GM23338 (cell line): ENCODE measurements at regions not wholly inside any gene's neighbourhood (a gene's known extent, or its start where the extent isn't known, plus 50 kb on each side); places are given as distances from the start of the nearest gene placed in this dataset.

Experiments
- CREB1 ChIP-seq: fragments of 250-450 bp; sonication (Bioruptor Pico); IDR thresholded peaks from 2 replicates; pipeline ENCODE4 v1.5.0; 2020; ENCODE audit warnings: low read depth, mild to moderate bottlenecking, moderate library complexity
- EZH2 ChIP-seq: fragments of 200-600 bp; sonication (generic); IDR thresholded peaks from one replicate; pipeline ENCODE4 v1.8.0; 2017; ENCODE audit warnings: antibody characterized with exemption, mild to moderate bottlenecking, low read depth; ENCODE audit not compliant: unreplicated experiment
- EZH2phosphoT487 ChIP-seq: fragments of 200-600 bp; sonication (generic); IDR thresholded peaks from one replicate; pipeline ENCODE4 v1.8.1; 2018; ENCODE audit warnings: antibody characterized with exemption; ENCODE audit not compliant: unreplicated experiment
- JUNB ChIP-seq: IDR thresholded peaks from one replicate; pipeline ENCODE4 v1.6.1; 2016; ENCODE audit warnings: antibody characterized with exemption; ENCODE audit not compliant: unreplicated experiment
- POLR2AphosphoS5 ChIP-seq: IDR thresholded peaks from 2 replicates; pipeline ENCODE4 v1.6.1; 2016; ENCODE audit warnings: antibody characterized with exemption, low read depth
- STAT1 ChIP-seq: IDR thresholded peaks from one replicate; pipeline ENCODE4 v1.6.1; 2016; ENCODE audit warnings: antibody characterized with exemption; ENCODE audit not compliant: unreplicated experiment
- ZNF331 ChIP-seq: fragments of 250-450 bp; sonication (Bioruptor Pico); IDR thresholded peaks from 2 replicates; pipeline ENCODE4 v1.5.0; 2020; ENCODE audit warnings: low read depth, mild to moderate bottlenecking, moderate library complexity
- TF ChIP-seq, protein P1 (sequence below), 2 experiments: fragments of 200-600 bp in 1 of 2; sonication (generic) in 1 of 2; conservative IDR thresholded peaks; 2 replicates each; pipeline versions ENCODE4 v1.5.1 to v1.6.1; 2016 to 2017; ENCODE audit warnings: antibody characterized with exemption in 2 of 2, low read depth in 2 of 2, mild to moderate bottlenecking in 2 of 2, moderate library complexity in 1 of 2
- TF ChIP-seq, protein P2 (sequence below): IDR thresholded peaks from one replicate; pipeline ENCODE4 v1.6.1; 2018; ENCODE audit warnings: antibody characterized with exemption; ENCODE audit not compliant: unreplicated experiment

DNA sequence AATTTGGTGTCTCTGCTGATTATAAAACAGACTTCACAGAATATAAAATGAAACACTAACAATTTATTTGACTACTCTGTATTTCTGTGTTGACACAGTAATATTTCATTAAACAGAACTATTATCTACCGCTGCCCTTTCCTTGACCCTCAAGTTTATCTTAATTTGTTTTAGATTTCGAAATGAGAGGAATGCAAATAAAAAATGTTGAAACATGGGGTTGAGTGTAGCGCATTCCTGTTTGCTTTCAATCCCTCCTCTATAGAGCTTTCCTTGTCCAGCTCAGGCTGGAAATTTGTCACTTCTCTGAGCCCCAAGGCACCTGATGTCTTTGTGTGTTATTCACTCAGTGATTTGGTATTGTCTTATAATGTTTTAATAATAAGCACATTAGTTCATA lies 550.2 kb downstream of the ZBBX start:
- TF ChIP-seq, protein P1, sequence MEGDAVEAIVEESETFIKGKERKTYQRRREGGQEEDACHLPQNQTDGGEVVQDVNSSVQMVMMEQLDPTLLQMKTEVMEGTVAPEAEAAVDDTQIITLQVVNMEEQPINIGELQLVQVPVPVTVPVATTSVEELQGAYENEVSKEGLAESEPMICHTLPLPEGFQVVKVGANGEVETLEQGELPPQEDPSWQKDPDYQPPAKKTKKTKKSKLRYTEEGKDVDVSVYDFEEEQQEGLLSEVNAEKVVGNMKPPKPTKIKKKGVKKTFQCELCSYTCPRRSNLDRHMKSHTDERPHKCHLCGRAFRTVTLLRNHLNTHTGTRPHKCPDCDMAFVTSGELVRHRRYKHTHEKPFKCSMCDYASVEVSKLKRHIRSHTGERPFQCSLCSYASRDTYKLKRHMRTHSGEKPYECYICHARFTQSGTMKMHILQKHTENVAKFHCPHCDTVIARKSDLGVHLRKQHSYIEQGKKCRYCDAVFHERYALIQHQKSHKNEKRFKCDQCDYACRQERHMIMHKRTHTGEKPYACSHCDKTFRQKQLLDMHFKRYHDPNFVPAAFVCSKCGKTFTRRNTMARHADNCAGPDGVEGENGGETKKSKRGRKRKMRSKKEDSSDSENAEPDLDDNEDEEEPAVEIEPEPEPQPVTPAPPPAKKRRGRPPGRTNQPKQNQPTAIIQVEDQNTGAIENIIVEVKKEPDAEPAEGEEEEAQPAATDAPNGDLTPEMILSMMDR (conservative IDR thresholded peaks at IDR 0.05; ENCODE audit: low read depth in 2 of 2), result no peak
- no peak for TF ChIP-seq EZH2
- TF ChIP-seq EZH2phosphoT487, result no peak
- TF ChIP-seq POLR2AphosphoS5, result no peak
- TF ChIP-seq, protein P2, sequence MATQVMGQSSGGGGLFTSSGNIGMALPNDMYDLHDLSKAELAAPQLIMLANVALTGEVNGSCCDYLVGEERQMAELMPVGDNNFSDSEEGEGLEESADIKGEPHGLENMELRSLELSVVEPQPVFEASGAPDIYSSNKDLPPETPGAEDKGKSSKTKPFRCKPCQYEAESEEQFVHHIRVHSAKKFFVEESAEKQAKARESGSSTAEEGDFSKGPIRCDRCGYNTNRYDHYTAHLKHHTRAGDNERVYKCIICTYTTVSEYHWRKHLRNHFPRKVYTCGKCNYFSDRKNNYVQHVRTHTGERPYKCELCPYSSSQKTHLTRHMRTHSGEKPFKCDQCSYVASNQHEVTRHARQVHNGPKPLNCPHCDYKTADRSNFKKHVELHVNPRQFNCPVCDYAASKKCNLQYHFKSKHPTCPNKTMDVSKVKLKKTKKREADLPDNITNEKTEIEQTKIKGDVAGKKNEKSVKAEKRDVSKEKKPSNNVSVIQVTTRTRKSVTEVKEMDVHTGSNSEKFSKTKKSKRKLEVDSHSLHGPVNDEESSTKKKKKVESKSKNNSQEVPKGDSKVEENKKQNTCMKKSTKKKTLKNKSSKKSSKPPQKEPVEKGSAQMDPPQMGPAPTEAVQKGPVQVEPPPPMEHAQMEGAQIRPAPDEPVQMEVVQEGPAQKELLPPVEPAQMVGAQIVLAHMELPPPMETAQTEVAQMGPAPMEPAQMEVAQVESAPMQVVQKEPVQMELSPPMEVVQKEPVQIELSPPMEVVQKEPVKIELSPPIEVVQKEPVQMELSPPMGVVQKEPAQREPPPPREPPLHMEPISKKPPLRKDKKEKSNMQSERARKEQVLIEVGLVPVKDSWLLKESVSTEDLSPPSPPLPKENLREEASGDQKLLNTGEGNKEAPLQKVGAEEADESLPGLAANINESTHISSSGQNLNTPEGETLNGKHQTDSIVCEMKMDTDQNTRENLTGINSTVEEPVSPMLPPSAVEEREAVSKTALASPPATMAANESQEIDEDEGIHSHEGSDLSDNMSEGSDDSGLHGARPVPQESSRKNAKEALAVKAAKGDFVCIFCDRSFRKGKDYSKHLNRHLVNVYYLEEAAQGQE, result no peak
- no peak for TF ChIP-seq CREB1 (CRISPR knock-in tag)
- TF ChIP-seq JUNB, result no peak
- no peak for TF ChIP-seq STAT1
- TF ChIP-seq ZNF331 (CRISPR knock-in tag), result no peak
